ENCODE measurements at regions not wholly inside any gene's neighbourhood (a gene's known extent, or its start where the extent isn't known, plus 50 kb on each side); places are given as distances from the start of the nearest gene placed in this dataset.

GRCh38 chr2:81242501-81242900 is 937.9 kb upstream of the LRRTM1 start:
- no peak overlapping the region for H3K4me3 ChIP-seq (ENCODE audit: low read depth, low read length)
- DNase-seq (ENCODE audit: low read depth) = no peak
- TF ChIP-seq, protein P1, sequence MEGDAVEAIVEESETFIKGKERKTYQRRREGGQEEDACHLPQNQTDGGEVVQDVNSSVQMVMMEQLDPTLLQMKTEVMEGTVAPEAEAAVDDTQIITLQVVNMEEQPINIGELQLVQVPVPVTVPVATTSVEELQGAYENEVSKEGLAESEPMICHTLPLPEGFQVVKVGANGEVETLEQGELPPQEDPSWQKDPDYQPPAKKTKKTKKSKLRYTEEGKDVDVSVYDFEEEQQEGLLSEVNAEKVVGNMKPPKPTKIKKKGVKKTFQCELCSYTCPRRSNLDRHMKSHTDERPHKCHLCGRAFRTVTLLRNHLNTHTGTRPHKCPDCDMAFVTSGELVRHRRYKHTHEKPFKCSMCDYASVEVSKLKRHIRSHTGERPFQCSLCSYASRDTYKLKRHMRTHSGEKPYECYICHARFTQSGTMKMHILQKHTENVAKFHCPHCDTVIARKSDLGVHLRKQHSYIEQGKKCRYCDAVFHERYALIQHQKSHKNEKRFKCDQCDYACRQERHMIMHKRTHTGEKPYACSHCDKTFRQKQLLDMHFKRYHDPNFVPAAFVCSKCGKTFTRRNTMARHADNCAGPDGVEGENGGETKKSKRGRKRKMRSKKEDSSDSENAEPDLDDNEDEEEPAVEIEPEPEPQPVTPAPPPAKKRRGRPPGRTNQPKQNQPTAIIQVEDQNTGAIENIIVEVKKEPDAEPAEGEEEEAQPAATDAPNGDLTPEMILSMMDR (IDR thresholded peaks at IDR 0.05; ENCODE audit: insufficient read depth, low read length) = no peak

- TF ChIP-seq, protein P1 (IDR thresholded peaks at IDR 0.05; ENCODE audit: insufficient read depth, low read length) = no peak
- H3K4me3 ChIP-seq (ENCODE audit: low read depth, low read length) = no peak overlapping the region
- DNase-seq (ENCODE audit: low read depth) = no peak
Measured at GRCh38 chr2:81238462-81238861, 933.9 kb upstream of the LRRTM1 start.

GRCh38 chr2:81235601-81236000 is 931.0 kb upstream of the LRRTM1 start:
- TF ChIP-seq, protein P1 (IDR thresholded peaks at IDR 0.05; ENCODE audit: insufficient read depth, low read length) = no peak

GRCh38 chr2:81234711-81235110 is 930.2 kb upstream of the LRRTM1 start:
- no peak for DNase-seq (ENCODE audit: low read depth)
- TF ChIP-seq, protein P1 (IDR thresholded peaks at IDR 0.05; ENCODE audit: insufficient read depth, low read length) = no peak
- H3K4me3 ChIP-seq (ENCODE audit: low read depth, low read length) = no peak overlapping the region

More at GRCh38 chr2:81235601-81236000, 931.0 kb upstream of the LRRTM1 start:
- DNase-seq (ENCODE audit: low read depth) = no peak
- H3K4me3 ChIP-seq (ENCODE audit: low read depth, low read length) = no peak overlapping the region

DNA sequence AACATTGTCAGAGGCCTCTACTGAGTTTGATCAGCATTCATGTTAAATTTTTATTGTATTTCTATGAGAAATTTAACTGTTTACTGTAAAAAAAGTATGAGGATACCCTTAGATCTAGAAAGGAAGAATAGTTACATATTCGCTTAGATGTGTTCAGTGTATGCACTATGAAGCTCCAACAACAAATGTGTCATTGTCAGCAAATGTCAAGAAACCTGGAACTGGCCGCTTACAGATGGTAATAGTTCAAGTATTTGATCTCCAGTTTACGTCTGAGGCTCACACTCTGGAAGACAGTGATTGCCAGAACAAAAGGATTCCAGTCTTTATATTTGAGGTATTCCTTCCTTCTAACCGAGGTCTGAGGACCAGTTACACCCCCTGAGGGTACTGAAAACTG is 921.2 kb upstream of the LRRTM1 start:
- TF ChIP-seq, protein P1 (IDR thresholded peaks at IDR 0.05; ENCODE audit: insufficient read depth, low read length) = no peak
- no peak overlapping the region for H3K4me3 ChIP-seq (ENCODE audit: low read depth, low read length)
- no peak for DNase-seq (ENCODE audit: low read depth)

- TF ChIP-seq, protein P1 (IDR thresholded peaks at IDR 0.05; ENCODE audit: insufficient read depth, low read length) = no peak
- no peak for DNase-seq (ENCODE audit: low read depth)
- no peak overlapping the region for H3K4me3 ChIP-seq (ENCODE audit: low read depth, low read length)
Measured at GRCh38 chr2:81213598-81213997, 909.0 kb upstream of the LRRTM1 start.

DNA sequence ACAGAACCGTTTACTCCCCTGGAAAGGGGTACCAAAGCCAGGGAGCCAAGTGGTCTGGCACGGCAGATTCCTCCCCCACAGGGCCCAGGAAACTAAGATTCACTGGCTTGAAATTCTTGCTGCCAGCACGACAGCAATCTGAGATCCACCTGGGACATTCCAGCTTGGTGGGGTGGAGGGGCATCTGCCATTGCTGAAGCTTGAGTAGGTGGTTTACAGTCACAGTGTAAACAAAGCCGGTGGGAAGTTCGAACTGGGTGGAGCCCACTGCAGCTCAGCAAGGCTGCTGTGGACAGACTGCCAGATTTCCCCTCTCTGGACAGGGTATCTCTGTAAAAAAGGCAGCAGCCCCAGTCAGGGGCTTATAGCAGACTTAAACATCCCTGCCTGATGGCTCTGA is 901.7 kb upstream of the LRRTM1 start:
- H3K4me3 ChIP-seq (ENCODE audit: low read depth, low read length) = no peak overlapping the region
- TF ChIP-seq, protein P1 (IDR thresholded peaks at IDR 0.05; ENCODE audit: insufficient read depth, low read length) = no peak
- DNase-seq (ENCODE audit: low read depth) = no peak

All from fibroblast of the aortic adventitia (primary cell).